ENCODE measurements at regions not wholly inside any gene's neighbourhood (a gene's known extent, or its start where the extent isn't known, plus 50 kb on each side); places are given as distances from the start of the nearest gene placed in this dataset.
"Not testable (repeated sequence)": the region's sequence is repeated elsewhere in the genome, so short reads cannot be mapped to it uniquely, and the experiment has no call there.

GRCh38 chr3:186456731-186457191, 87.4 kb downstream of the CRYGS start:
- no peak for DNase-seq (ENCODE audit: low read depth)
- TF ChIP-seq, protein P1, sequence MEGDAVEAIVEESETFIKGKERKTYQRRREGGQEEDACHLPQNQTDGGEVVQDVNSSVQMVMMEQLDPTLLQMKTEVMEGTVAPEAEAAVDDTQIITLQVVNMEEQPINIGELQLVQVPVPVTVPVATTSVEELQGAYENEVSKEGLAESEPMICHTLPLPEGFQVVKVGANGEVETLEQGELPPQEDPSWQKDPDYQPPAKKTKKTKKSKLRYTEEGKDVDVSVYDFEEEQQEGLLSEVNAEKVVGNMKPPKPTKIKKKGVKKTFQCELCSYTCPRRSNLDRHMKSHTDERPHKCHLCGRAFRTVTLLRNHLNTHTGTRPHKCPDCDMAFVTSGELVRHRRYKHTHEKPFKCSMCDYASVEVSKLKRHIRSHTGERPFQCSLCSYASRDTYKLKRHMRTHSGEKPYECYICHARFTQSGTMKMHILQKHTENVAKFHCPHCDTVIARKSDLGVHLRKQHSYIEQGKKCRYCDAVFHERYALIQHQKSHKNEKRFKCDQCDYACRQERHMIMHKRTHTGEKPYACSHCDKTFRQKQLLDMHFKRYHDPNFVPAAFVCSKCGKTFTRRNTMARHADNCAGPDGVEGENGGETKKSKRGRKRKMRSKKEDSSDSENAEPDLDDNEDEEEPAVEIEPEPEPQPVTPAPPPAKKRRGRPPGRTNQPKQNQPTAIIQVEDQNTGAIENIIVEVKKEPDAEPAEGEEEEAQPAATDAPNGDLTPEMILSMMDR (IDR thresholded peaks at IDR 0.05; ENCODE audit: low read depth, low read length, missing control alignments) = no peak
- H3K4me3 ChIP-seq (ENCODE audit: low read depth, low read length) = no peak overlapping the region

GRCh38 chr3:186454881-186455703, 89.1 kb downstream of the CRYGS start:
- H3K4me3 ChIP-seq (ENCODE audit: low read depth, low read length) = no peak overlapping the region
- DNase-seq (ENCODE audit: low read depth) = no peak
- TF ChIP-seq, protein P1 (IDR thresholded peaks at IDR 0.05; ENCODE audit: low read depth, low read length, missing control alignments) = no peak

DNA sequence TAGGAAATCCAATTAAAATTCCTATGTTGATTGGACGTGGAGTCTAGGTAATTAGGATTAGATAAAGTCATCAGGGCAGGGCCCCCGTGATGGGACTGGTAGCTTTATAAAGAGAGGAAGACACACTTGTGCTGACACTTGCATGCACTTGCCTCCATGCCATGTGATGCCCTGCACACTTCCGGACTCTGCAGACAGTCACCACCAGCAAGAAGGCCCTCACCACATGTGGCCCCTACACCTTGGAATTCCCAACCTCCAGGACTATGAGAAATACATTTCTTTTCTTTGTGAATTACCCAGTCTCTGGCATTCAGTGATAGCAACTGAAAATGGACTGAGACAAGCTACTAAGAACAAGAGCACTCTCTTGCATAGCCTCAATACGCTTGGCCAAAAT, 90.6 kb downstream of the CRYGS start:
- TF ChIP-seq, protein P1 (IDR thresholded peaks at IDR 0.05; ENCODE audit: low read depth, low read length, missing control alignments) = no peak
- DNase-seq (ENCODE audit: low read depth) = no peak
- no peak overlapping the region for H3K4me3 ChIP-seq (ENCODE audit: low read depth, low read length)

- DNase-seq (ENCODE audit: low read depth) = no peak
- TF ChIP-seq, protein P1 (IDR thresholded peaks at IDR 0.05; ENCODE audit: low read depth, low read length, missing control alignments) = no peak
- H3K4me3 ChIP-seq (ENCODE audit: low read depth, low read length) = no peak overlapping the region
Measured at GRCh38 chr3:186452517-186452916, 90.5 kb upstream of the DGKG start.

GRCh38 chr3:186451371-186451770, 89.3 kb upstream of the DGKG start:
- no peak overlapping the region for H3K4me3 ChIP-seq (ENCODE audit: low read depth, low read length)
- DNase-seq (ENCODE audit: low read depth) = no peak
- TF ChIP-seq, protein P1 (IDR thresholded peaks at IDR 0.05; ENCODE audit: low read depth, low read length, missing control alignments) = no peak

DNA sequence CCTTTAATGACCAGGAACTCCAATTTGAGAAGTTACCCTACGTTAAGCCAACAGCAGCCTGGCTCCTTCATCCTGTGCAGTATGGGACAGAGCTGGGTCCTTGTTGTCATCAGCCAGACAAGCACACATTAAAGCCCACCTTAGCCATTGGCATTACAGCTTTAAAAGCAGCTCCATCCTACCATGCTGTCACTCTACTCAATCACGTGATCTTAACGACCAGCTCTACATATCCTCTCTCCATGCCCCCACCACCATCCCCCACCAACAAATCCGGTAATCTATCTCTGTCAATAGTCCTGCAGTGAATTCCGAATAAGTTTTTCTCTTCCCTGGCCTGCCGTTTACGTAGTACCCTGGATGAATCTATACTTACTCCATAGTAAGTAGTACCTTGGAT, 82.9 kb upstream of the DGKG start:
- H3K4me3 ChIP-seq (ENCODE audit: low read depth, low read length) = no peak overlapping the region
- no peak for DNase-seq (ENCODE audit: low read depth)
- TF ChIP-seq, protein P1 (IDR thresholded peaks at IDR 0.05; ENCODE audit: low read depth, low read length, missing control alignments) = no peak

DNA sequence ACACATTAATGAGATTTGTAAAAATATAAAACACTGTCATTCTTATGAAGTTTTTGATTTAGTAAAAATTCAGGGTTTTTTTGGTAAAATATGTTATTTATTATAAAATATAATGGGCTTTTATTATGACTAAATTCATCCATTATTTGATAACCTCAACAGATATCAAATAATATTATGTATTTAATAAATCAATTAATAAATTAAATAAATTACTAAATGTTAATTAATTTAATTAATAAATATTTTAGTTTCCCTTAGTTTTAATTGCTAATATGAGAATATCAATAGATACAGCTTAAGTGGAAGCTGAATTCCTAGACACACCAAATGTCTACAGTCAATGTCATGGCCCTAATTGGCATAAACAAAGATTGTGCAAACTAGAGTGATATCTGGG, 82.3 kb upstream of the DGKG start:
- no peak overlapping the region for H3K4me3 ChIP-seq (ENCODE audit: low read depth, low read length)
- TF ChIP-seq, protein P1 (IDR thresholded peaks at IDR 0.05; ENCODE audit: low read depth, low read length, missing control alignments) = no peak
- DNase-seq (ENCODE audit: low read depth) = no peak

DNA sequence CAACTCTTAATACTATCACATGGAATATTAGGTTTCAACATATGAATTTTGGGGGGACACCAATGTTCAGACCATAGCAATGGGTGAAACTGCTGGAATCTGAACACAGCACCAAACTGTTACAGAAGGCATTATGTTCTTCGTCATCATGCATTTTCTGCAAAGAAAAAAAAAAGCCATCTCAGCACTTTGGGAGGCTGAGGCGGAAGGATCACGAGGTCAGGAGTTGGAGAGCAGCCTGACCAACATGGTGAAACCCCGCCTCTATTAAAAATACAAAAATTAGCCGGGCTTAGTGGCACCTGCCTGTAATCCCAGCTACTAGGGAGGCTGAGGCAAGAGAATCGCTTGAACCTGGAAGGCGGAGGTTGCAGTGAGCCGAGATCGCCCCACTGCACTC, 80.9 kb upstream of the DGKG start:
- H3K4me3 ChIP-seq (ENCODE audit: low read depth, low read length); DNase-seq (ENCODE audit: low read depth): not testable (repeated sequence)
